ENCODE measurements at regions not wholly inside any gene's neighbourhood (a gene's known extent, or its start where the extent isn't known, plus 50 kb on each side); places are given as distances from the start of the nearest gene placed in this dataset.
A peak's percentile ranks its signal among the peaks of the same experiment; 100 is the strongest.
"Not testable (repeated sequence)": the region's sequence is repeated elsewhere in the genome, so short reads cannot be mapped to it uniquely, and the experiment has no call there.

DNA sequence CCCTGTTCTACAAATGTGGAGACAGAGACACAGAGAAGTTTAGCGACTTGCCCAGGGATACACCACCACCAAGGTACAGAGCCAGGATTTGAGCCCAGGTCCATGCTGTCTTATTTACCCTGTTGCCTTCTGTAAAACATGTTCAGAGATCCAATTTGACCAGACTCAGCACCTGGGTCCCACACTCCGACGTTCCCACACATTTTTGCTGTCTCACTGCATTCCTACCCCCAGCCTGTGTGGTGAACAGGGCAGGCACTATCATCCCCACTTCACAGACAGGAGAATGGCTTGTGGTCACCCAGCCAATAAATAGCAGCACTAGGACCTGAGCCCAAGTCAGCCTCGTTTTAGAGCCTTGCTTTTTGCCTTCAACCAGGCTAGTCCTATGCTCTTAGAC, 102.8 kb downstream of the PJA1 start:
- DNase-seq (ENCODE audit: low read depth in 2 of 2), result no peak

DNA sequence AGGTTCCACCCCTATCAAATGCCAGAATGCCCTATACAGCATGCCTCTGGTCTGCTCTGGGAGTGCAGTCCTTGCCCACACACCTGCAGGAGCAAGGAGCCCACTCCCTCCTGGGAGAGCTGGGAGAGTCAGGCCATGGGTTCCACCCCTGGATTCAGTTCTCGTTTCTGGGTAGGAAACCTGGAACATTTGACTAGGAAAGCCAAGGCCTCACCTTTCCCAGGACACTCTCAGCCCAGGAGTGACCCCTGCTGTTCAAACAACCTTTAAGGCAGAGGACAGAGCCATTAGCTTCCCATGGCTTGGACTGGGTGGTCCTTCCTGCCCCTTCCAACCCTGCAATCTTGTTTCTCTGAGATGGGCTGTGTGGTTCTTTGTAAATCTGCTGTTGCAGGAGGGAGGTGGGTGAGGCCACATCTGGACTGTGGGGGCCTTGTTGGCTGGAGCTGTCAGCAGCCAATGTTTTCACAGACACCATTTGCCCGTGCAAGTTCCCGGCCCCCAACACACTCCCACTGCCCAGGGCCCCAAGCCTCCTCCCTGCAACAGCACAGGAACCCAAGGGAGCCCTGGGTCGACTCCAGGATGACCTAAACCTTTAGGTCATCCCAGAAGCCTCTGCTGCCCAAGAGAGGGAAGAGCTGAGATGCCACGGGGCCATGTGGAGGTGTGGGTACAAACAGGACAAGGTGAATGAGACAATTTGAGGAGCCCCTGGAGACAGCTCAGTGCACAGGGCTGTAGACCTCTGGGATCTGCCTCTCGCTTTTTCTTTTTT, 104.4 kb downstream of the PJA1 start:
- peak; percentile 23 to 53 for DNase-seq (ENCODE audit: low read depth in 2 of 2)

DNA sequence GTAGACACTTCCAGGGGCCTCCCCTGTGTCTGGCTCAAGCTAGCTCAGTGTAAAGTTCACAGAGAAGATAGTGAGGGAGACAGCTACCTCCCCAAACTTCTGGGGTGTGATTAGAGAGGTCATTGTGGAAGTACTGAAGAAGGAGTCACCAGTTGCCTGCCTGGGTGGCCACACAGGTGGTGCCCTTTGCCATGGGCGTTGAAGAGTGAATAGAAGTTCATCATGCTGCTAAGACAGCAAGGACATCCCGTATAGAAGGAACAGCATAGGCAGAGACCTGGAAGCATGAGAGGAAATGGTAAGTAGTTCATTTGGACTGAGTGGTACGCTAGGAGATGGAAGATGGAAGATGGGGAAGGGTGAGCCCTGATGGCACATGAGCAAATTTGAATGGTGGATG, 110.1 kb downstream of the PJA1 start:
- no peak for DNase-seq (ENCODE audit: low read depth in 2 of 2)

GRCh38 chrX:69054497-69054896, 110.8 kb downstream of the PJA1 start:
- not testable (repeated sequence) for DNase-seq (ENCODE audit: low read depth in 2 of 2)

GRCh38 chrX:69051901-69052300, 113.4 kb downstream of the PJA1 start:
- no peak for DNase-seq (ENCODE audit: low read depth in 2 of 2)

GRCh38 chrX:69050051-69050765, 115.0 kb downstream of the PJA1 start:
- DNase-seq (ENCODE audit: low read depth in 2 of 2), result no peak

DNA sequence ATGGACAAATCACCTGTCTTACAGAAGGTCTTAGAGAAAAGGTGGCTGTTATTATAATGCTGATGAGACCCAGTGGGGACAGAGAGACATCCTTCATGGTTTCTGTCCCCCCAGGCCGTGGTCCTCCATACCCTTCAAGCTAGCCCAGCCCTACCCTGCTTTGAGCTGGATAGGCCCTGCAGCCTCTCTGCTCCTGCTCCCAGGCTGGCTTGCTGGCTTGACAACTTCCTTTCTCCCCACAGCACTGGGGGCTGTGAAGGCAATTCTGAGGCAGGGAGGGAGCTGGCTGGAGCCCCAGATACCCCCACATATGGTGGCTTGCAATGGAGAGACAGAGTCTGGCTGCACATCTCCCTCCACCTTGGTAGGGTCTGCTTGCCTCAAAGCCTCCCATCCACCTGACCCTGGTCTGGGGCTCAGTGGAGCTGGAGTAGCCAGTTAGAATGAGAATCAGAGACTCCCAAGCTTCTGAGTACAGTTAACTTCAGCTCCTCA, 118.2 kb downstream of the PJA1 start:
- DNase-seq (ENCODE audit: low read depth in 2 of 2), result no peak

- DNase-seq (ENCODE audit: low read depth in 2 of 2), result no peak
Observed at GRCh38 chrX:69045616-69046345, 119.5 kb downstream of the PJA1 start.

GRCh38 chrX:69038816-69039215, 126.4 kb downstream of the PJA1 start:
- DNase-seq (ENCODE audit: low read depth in 2 of 2), result no peak

DNA sequence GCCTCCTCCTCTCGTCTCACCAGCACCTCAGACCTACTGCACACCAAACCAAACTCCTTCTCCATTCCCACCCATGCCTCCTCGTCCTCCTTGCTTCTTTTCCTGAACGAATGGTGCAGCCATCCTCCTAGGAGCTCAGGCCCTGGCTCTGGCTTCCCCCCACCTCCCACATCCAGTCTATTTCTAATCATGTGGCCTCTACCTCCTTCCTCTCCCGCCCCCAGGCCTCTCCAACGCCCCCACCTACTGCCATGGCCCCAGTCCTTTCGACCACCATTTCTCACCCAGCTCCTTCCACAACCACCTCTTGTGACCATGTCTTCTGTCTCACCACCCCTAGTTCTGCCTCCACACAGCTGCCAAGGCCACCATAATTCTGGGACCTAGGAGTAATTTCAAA, 127.1 kb downstream of the PJA1 start:
- DNase-seq (ENCODE audit: low read depth in 2 of 2), result no peak

DNA sequence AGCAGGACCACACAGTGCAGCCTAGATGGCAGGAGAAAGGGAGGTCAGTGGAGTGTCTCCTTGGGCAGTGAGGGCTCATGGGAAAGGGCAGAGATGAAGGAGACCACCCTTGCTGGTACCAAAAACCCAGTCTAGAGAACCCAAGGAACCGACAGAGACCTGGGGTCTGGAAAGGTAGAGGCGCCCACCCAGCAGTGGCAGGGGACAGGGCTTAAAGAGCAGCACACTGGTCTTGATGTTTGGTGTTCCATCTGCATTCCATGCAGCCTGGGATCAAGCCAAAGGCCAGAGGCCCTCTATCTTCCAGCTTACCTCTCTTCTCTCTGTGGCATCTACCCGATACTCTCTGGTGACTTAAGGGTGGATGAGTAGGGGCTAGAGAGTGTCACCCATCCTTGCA, 127.5 kb downstream of the PJA1 start:
- DNase-seq (ENCODE audit: low read depth in 2 of 2), result no peak

DNA sequence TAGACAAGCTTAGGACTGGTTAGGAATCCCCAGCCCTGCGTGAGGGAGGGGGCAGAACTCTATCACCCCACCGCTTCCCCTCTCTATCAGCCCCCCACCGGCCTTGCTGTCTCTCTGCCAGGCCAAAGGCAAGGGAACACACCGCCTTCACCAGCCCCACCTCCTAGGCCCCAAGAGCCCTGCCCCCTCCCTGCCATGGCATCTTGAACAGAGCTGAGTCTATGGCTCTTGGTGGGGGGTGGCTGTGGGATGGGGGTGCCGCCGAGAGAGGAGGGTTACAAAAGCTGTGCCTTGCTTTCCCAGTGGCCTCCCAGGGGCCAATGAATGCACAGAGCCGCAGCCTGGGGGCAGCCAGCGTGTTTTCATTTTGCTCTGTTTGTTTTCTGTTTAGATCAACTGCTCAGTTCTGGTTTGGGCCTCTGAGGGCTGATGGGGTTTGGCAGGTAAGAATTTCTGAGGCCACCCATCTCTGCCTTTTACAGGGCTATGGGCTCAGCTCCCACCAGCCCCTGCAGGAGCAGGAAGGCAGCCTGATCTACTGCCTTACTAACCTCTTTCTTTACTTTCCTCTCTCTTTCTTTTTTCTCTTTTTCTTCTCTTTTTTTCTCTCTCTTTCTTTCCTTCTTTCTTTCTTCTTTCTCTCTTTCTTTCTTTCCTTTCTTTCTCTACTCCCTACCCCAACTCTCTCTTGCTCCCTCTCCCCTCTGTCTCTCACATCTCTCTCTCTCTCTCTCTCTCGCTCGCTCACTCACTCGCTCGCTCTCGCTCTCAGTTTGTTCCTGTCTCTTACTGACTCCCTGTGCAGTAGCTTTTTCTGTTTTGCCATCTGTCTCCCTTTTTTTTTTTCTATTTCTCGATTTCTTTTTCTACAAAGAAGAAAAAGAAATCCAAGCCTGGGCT, 128.3 kb downstream of the PJA1 start:
- DNase-seq (ENCODE audit: low read depth in 2 of 2), result no peak

DNA sequence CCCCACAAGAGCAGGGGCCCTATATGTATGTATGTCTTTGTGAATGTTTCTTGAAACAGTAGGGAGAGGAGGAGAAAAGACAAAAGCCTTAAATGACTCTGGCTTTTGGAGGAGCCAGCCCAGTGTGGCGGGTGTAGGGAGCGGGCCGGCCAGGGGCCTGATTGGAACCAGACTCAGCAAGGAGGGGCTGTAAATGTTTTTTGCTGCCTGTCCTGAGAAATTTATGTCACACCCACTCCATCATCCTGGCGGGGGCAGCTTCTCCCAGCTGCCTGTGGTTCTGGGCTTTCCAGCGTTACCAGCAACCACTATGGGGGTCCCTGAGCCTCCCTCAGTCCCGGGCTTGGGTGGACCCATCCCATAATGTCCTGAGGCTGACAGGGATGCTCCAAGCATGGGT, 130.8 kb downstream of the PJA1 start:
- DNase-seq (ENCODE audit: low read depth in 2 of 2), result no peak

GRCh38 chrX:69033936-69034335, 131.3 kb downstream of the PJA1 start:
- DNase-seq (ENCODE audit: low read depth in 2 of 2), result no peak

DNA sequence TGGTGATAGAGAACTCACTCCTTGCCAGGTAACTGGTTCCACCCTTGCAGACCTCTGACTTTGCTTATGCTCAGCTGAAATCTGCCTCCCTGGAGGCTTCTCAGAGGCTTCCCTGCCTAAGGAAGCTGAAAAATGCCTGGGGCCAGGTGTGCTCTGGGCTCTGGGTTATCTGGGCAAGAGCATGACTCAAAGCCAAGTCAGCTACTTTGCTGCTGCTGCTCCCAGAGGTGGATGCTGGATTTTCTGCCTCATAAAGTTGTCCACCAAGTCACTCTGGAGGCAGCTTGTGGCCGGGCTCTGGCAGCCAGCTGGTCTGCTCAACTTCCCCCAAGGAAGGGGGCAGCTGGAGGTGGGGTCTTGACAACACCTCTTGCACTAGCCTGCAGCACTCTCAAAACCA, 132.7 kb downstream of the PJA1 start:
- DNase-seq (ENCODE audit: low read depth in 2 of 2), result no peak

GRCh38 chrX:69031971-69032391, 133.3 kb downstream of the PJA1 start:
- peak in 1 of 2 donors; percentile 12 for DNase-seq (ENCODE audit: low read depth in 2 of 2)

GRCh38 chrX:69031181-69031580, 134.1 kb downstream of the PJA1 start:
- DNase-seq (ENCODE audit: low read depth in 2 of 2), result peak; percentile 17 to 39

- DNase-seq (ENCODE audit: low read depth in 2 of 2), result no peak
Observed at GRCh38 chrX:69029771-69030170, 135.5 kb downstream of the PJA1 start.

GRCh38 chrX:69028761-69029120, 136.5 kb downstream of the PJA1 start:
- DNase-seq (ENCODE audit: low read depth in 2 of 2), result no peak

- DNase-seq (ENCODE audit: low read depth in 2 of 2), result no peak
Observed at GRCh38 chrX:69028006-69028760, 137.1 kb downstream of the PJA1 start.
